WERI-Rb-1 (cell line): ENCODE measurements at regions not wholly inside any gene's neighbourhood (a gene's known extent, or its start where the extent isn't known, plus 50 kb on each side); places are given as distances from the start of the nearest gene placed in this dataset.
"Not testable (repeated sequence)": the region's sequence is repeated elsewhere in the genome, so short reads cannot be mapped to it uniquely, and the experiment has no call there.

ENCODE experiments used
- DNase-seq: peaks from one replicate; pipeline ENCODE4 v3.0.0-alpha.2; 2020
- H3K27ac ChIP-seq: fragments of 250-450 bp; sonication (Bioruptor Pico); 2 replicates; pipeline ENCODE4 v1.5.1; 2020; ENCODE audit warnings: mild to moderate bottlenecking, moderate library complexity
- H3K27me3 ChIP-seq: fragments of 250-450 bp; sonication (Bioruptor Pico); 2 replicates; pipeline ENCODE4 v1.5.1; 2021; ENCODE audit warnings: mild to moderate bottlenecking, low read depth, moderate library complexity; ENCODE audit not compliant: insufficient read depth, severe bottlenecking
- H3K36me3 ChIP-seq: fragments of 250-450 bp; sonication (Bioruptor Pico); 2 replicates; pipeline ENCODE4 v1.5.1; 2020; ENCODE audit warnings: mild to moderate bottlenecking, moderate library complexity
- H3K4me3 ChIP-seq: 2 replicates; pipeline ENCODE4 v1.5.1; 2011; ENCODE audit warnings: low read depth, mild to moderate bottlenecking, control low read depth, low read length
- H3K9me3 ChIP-seq: fragments of 250-450 bp; sonication (Bioruptor Pico); 2 replicates; pipeline ENCODE4 v1.5.1; 2021; ENCODE audit warnings: mild to moderate bottlenecking, moderate library complexity; ENCODE audit not compliant: severe bottlenecking
- TF ChIP-seq, protein P1 (sequence below): IDR thresholded peaks from 2 replicates; pipeline ENCODE4 v1.5.1; 2011; ENCODE audit warnings: low read depth, mild to moderate bottlenecking, control low read depth, inconsistent platforms, low read length

GRCh38 chr6:125639466-125640020 is 109.9 kb upstream of the HEY2 start:
- Histone ChIP-seq H3K9me3 (no peaks in the 10 kb centered on the region), H3K27me3 (no peaks in the 10 kb centered on the region), H3K4me3 (no peak overlapping the region), H3K36me3 (no peaks in the 10 kb centered on the region), H3K27ac (no peak overlapping the region)
- TF ChIP-seq, protein P1, sequence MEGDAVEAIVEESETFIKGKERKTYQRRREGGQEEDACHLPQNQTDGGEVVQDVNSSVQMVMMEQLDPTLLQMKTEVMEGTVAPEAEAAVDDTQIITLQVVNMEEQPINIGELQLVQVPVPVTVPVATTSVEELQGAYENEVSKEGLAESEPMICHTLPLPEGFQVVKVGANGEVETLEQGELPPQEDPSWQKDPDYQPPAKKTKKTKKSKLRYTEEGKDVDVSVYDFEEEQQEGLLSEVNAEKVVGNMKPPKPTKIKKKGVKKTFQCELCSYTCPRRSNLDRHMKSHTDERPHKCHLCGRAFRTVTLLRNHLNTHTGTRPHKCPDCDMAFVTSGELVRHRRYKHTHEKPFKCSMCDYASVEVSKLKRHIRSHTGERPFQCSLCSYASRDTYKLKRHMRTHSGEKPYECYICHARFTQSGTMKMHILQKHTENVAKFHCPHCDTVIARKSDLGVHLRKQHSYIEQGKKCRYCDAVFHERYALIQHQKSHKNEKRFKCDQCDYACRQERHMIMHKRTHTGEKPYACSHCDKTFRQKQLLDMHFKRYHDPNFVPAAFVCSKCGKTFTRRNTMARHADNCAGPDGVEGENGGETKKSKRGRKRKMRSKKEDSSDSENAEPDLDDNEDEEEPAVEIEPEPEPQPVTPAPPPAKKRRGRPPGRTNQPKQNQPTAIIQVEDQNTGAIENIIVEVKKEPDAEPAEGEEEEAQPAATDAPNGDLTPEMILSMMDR: no peak
- no peak for DNase-seq

DNA sequence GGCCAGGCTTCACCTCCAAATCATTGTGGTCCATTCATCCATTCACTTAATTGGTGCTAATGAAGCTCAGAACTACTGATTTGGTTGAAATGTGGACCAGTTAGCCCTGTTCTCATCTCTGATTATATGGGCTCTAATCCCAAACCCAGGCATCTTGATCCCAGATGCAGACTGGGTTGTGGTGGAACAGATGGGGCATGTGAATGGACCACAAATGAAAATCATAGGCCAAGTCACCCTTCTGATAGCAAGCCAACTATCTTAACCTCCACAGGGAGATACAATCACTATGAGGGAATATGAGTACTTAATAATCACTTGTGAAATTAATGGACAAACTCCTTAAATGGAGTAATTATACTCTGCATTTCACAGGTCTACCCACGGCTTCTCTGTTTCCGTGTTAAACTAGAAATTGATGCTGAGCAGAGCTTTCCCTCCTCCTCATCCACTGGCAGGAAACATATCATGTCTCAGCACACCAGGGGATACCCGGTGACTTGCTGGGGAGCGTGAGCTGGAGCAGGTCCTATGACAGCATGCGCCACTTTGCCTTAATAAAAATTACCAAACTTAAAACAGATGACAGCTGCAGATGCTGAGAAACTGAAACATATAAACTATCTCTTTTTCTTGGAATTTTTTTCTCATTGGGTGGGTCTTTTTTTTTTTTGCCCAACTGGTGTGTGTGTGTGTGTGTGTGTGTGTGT is 108.8 kb upstream of the HEY2 start:
- no peak overlapping the region for H3K27ac ChIP-seq
- TF ChIP-seq, protein P1: no peak
- no peak for DNase-seq
- H3K27me3 ChIP-seq: no peaks in the 10 kb centered on the region
- H3K36me3 ChIP-seq: no peaks in the 10 kb centered on the region
- H3K9me3 ChIP-seq: no peaks in the 10 kb centered on the region
- H3K4me3 ChIP-seq: no peak overlapping the region

DNA sequence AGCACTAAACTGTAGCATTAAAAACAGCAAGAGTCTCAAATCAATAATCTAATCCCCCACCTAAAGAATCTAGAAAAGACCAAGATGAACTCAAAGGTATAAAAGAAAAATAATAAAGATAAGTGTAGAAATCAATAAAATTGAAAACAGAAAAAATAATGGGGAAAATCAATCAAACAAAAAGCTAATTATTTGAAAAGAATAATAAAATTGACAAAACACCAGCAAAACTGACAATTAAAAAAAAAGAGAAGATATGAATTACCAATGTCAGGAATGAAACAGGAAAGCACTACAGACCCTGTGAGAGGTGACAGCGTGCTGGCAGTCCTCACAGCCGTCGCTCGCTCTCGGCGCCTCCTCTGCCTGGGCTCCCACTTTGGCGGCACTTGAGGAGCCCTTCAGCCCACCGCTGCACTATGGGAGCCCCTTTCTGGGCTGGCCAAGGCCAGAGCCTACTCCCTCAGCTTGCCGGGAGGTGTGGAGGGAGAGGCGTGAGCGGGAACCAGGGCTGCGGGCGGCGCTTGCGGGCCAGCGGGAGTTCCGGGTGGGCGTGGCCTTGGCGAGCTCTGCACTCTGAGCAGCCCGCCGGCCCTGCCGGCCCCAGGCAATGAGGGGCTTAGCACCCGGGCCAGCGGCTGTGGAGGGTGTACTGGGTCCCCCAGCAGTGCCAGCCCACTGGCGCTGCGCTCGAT is 105.3 kb upstream of the HEY2 start:
- not testable (repeated sequence) for H3K4me3 ChIP-seq, H3K9me3 ChIP-seq, DNase-seq, H3K36me3 ChIP-seq, H3K27me3 ChIP-seq, H3K27ac ChIP-seq

DNA sequence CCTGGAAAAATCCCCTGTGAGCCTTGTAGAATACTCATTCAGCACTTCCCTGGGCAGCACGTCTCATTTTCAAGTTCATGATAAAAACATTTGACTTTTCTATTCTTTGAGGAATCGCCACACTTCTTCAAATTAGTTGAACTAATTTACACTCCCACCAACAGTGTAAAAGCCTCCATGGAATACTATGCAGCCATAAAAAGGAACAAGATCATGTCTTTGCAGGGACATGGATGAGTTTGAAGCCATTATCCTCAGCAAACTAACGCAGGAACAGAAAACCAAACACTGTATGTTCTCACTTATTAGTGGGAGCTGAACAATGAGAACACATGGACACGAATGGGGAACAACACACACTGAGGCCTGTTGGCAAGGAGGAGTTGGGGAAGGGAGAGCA is 102.0 kb upstream of the HEY2 start:
- TF ChIP-seq, protein P1: no peak
- Histone ChIP-seq H3K4me3 (no peak overlapping the region), H3K36me3 (no peaks in the 10 kb centered on the region), H3K27ac (no peak overlapping the region), H3K27me3 (no peaks in the 10 kb centered on the region), H3K9me3 (no peaks in the 10 kb centered on the region)
- no peak for DNase-seq

DNA sequence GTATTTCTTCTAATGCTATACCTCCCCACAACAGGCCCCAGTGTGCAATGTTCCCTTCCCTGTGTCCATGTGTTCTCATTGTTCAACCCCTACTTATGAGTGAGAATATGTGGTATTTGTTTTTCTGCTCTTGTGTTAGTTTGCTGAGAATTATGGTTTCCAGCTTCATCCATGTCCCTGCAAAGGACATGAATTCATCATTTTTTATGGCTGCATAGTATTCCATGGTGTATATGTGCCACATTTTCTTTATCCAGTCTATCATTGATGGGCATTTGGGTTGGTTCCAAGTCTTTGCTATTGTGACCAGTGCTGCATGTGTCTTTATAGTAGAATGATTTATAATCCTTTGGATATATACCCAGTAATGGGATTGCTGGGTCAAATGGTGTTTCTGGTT is 95.7 kb upstream of the HEY2 start:
- H3K9me3 ChIP-seq, H3K27me3 ChIP-seq, H3K36me3 ChIP-seq, DNase-seq, H3K27ac ChIP-seq, H3K4me3 ChIP-seq: not testable (repeated sequence)

DNA sequence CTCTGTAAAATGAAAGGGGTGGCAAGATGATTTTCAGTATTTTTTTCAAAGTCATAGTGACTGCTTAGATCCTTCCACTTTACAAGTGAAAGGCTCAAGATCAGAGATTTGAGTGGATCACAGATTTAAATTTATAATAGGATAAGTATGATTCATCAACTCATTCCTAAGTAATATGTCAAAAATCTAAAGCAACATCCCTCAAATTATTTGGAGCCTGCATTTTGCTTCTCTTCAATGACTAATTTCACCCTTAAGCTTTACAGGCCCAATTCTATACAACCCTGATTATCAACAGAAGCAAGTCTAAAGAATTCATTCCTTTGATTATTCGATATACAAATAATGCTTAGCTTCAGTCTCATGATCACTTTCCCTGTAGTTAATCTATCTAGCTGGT is 93.9 kb upstream of the HEY2 start:
- H3K4me3 ChIP-seq: no peak overlapping the region
- TF ChIP-seq, protein P1: no peak
- no peak overlapping the region for H3K27ac ChIP-seq
- no peaks in the 10 kb centered on the region for H3K27me3 ChIP-seq
- H3K9me3 ChIP-seq: no peaks in the 10 kb centered on the region
- no peaks in the 10 kb centered on the region for H3K36me3 ChIP-seq
- DNase-seq: no peak
